COR-L47 (cell line): ENCODE measurements at regions not wholly inside any gene's neighbourhood (a gene's known extent, or its start where the extent isn't known, plus 50 kb on each side); places are given as distances from the start of the nearest gene placed in this dataset.
"Not testable (repeated sequence)": the region's sequence is repeated elsewhere in the genome, so short reads cannot be mapped to it uniquely, and the experiment has no call there.

Source experiments
- DNase-seq: peaks from one replicate; lab custom pipeline; 2025; lab: John Stamatoyannopoulos, UW

GRCh38 chr5:57889558-57889957 is 406.9 kb upstream of the ACTBL2 start:
- peak; percentile 40 for DNase-seq

- peak; percentile 86 for DNase-seq
Measured at GRCh38 chr5:57887851-57888621, 405.4 kb upstream of the ACTBL2 start.

DNA sequence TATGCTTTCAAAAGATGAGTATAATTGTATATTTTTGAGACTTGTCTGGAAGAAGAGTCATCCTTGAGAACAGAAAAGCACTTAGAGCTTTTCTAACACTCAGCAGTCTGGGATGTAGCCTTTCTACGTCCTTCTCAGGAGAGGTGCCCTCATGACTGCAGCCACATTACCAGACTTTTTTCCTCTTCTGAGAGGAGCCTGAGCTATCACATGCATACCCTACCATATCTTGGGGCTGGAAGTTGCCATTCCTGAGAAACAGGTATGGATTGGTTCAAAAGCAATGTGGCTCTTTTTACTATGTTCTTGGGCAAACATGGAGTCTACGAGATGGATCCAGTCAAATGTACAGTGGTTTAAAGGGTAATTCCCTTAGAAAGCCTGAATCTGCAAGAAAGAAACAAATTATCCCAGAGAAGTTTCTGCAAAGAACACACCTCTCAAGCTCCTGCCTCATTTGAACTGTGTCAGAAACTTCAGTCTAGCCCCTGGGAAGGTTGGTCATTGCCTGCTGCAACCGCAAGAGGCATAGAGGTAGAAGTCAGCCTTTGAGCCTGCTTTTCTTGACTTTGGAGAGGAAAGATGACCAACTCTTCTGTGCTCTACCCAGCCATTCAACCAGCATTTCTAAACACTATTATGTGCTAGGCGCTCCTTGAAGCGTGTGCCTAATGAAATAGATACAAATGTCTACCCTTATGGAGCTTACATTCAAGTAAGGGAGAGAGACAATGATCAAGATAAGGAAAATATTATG is 401.9 kb upstream of the ACTBL2 start:
- DNase-seq = no peak

GRCh38 chr5:57880216-57880615 is 397.6 kb upstream of the ACTBL2 start:
- no peak for DNase-seq

GRCh38 chr5:57878301-57878722 is 395.7 kb upstream of the ACTBL2 start:
- no peak for DNase-seq

GRCh38 chr5:57871496-57871895 is 388.9 kb upstream of the ACTBL2 start:
- no peak for DNase-seq

DNA sequence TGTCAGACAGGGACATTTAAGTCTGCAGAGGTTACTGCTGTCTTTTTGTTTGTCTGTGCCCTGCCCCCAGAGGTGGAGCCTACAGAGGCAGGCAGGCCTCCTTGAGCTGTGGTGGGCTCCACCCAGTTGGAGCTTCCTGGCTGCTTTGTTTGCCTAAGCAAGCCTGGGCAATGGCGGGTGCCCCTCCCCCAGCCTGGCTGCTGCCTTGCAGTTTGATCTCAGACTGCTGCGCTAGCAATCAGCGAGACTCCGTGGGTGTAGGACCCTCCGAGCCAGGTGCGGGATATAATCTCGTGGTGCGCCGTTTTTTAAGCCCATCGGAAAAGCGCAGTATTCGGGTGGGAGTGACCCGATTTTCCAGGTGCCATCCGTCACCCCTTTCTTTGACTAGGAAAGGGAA is 387.7 kb upstream of the ACTBL2 start:
- not testable (repeated sequence) for DNase-seq

DNA sequence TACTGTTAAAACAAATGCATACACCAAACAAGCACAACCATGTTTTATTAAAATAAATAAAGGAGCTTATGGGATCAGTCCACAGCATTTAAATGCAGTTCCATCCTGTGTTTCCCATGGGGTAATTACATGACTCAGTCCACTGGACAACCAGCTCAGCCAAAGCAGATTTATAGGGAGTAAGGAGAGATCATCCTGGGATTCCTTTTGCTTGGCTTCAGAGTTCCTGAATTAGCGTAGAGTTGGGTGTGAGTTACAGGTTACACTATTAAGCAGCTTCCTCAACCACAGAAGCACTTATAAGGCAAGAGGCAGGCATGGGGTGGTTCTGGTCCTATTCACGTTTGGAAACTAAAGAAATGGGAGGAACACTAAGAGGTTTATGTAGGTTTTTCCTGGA is 381.1 kb upstream of the ACTBL2 start:
- no peak for DNase-seq

DNA sequence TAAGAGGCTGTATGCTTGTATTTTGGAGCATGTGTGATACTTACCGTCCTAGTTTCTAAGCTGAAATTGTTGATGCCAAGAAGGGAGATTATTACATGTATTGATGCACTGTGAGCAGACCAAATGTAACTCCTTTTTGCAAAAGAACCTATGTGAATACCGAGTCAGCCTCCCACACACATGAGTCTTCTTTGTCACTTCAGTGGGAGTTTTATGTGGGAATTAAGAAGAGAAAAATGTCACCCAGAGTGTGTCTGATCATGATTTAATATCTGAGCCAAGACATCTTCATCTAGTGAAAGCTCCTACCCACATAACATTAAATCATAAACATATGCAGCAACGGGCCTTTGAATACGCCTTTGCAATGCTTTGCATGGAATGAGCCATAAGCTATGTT is 380.3 kb upstream of the ACTBL2 start:
- no peak for DNase-seq

DNA sequence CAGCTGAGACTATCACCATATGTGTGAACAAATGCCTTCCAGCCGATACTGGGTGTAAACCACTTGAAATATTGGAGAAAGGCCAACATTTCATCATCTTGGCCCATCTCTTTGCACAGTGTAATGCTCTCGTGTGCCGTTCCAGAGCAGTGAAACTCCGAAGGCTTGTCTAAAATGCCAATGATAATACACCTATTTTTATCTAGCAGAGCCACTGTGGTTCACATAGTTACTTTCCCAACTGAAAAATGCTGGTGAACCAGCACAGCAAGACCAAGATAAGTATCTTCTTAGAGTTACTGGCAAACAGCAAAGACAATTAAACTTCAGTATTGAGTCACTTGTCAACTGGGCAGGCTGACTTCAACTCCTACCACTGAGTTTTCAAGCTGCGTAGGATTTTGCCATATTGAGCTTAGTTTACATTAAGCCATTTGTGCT is 379.9 kb upstream of the ACTBL2 start:
- no peak for DNase-seq

GRCh38 chr5:57859626-57860025 is 377.0 kb upstream of the ACTBL2 start:
- no peak for DNase-seq

GRCh38 chr5:57858905-57859304 is 376.3 kb upstream of the ACTBL2 start:
- DNase-seq = no peak

- DNase-seq = no peak
Measured at GRCh38 chr5:57857696-57858095, 375.1 kb upstream of the ACTBL2 start.

DNA sequence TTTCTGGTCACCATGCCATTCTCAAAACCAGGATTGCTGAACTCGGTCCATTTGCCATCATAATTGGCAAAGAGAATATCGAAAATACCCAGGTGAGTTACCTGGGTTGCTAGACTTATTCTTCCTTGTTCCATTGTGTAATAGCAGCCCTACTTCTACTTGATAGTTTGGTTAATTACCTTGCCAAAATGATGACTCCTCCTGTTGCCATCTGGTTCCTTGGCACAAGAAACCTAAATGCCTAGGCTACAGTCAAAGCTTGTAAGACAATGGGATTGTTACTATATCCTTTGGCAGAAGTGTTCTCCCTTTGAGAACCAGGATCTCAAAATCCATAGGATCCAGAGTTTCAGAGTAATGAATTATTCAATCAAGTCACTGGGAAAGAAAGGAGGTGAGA is 373.2 kb upstream of the ACTBL2 start:
- DNase-seq = no peak

DNA sequence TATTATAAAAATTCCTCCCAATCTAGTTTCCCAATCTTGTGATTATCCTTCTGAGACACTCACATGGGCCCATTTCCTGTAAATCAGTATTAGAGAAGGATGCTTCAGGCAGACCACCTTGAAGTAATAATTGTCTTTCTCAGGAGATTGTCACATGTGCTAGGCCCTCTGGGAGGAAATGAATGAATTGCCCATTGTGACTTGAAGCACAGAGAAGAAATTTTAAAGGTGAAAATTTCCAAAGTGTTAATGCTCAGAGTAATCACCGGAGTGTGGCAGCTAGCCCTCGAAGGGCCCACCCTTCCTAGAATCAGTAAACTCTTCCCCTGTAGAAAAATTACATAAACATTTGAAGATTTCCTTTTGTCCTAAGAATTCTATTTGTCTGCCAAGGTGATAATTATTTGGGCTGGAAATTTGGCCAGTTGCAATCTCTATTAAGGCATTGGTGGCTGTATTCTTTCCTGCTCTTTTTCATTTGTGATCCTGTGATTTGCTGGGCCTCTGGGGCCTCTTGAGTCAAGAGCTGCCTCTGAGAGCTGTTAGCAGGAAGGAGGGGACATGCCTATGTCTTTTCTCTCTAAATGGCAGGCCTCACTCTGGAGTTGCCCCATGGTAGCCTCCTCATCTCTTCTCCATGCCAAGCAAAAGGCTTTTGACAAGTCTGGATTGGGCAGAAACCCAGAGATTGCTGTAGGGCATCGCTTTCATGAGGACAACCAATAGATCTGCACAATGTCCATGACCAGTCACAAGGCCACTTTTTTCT is 371.5 kb upstream of the ACTBL2 start:
- no peak for DNase-seq

DNA sequence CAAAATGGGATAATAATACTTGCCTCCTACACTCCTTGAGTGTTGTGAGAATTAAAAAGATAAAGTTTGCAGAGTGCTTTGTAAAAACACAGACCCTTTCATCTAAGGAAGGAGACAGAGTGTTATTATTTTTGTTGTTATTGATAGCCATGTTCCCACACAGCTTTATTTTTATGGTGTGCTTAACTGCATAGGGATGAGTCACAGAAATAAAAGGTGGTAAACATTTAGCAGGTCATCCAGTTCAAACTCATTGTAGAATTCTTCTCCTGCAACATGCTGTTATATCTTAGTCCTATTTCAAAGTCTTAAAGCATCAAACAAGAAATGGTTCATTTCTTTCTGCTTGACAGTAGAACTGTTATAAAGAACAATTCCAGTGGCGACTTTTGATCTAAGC is 367.5 kb upstream of the ACTBL2 start:
- DNase-seq = no peak

DNA sequence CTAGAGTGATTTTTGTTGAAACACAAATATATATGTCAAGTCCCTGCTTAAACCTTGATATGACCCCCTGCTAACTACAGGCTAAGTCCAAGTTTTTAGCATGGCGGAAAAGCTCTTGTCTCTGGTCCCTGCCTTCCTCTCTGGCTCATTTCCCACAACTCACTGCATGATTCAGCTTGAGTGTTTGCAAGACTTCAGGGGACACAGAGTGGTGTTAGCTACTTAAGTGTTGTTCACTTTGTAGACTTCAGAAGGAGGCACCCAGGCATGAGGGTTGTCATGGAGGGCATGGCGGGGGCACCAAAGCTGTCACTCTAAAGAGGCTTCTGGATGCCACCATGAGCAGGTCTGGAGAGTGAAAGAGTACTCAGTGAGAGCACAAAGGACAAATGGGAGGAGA is 362.4 kb upstream of the ACTBL2 start:
- DNase-seq = no peak

GRCh38 chr5:57844410-57844809 is 361.8 kb upstream of the ACTBL2 start:
- DNase-seq = peak; percentile 77

- DNase-seq = no peak
Measured at GRCh38 chr5:57843059-57843367, 360.4 kb upstream of the ACTBL2 start.

- DNase-seq = no peak
Measured at GRCh38 chr5:57842364-57843058, 359.9 kb upstream of the ACTBL2 start.

DNA sequence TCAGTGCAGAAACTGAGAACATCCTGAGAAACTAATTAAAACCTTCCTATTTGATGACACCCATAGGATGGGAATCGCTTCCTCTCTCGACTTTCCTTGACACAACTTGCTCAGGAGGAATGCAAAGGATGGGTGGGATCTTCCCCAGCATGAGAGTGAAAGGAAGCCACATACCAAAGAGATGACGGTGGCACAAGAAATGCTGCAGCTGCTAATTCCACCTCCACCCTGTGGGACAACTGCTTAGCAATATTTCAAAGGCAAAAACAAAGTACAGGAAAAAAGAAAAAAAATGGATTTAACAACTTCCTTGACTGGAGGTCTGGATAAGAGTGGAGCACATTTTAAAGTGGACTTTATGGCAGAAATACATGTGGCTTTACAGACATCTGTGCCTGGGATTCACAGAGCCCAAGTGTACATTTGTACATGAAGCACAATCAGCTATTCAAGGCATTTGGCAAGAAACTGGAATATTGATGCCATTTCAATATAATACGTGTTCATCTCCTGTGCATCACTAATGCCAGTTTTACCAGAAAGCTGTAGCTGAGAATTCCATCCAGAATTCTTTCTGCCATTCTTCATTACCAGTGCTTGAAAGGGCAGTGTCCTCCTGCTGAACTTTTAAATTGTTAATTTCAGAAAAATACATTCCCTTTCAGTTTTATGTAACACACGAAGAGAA is 359.2 kb upstream of the ACTBL2 start:
- no peak for DNase-seq
